HCT116 (cell line): ENCODE measurements at regions not wholly inside any gene's neighbourhood (a gene's known extent, or its start where the extent isn't known, plus 50 kb on each side); places are given as distances from the start of the nearest gene placed in this dataset.

Experiments
- ATAC-seq: fragments of 200-7000 bp; cut with Tn5 transposase; 2 replicates; pipeline ENCODE4 v1.9.1; 2020; ENCODE audit warnings: mild to moderate bottlenecking, moderate library complexity
- BruUV-seq: library from RNA; stranded (reverse); fragments of 400-500 nt; replicated peaks from 2 replicates; lab custom pipeline; 2021; lab: Mats Ljungman, UMichigan
- CTCF ChIA-PET: fragments of 300-600 bp; sonication (Branson Sonifier 250); formaldehyde crosslinking; loops from one replicate; lab custom pipeline; 2021; ENCODE audit warnings: antibody characterized with exemption; lab: Charles Lee
- POLR2A ChIA-PET: fragments of 300-600, 350-600 bp; sonication (Branson Sonifier 250); formaldehyde crosslinking; loops from one replicate; lab custom pipeline; 2021; ENCODE audit warnings: antibody characterized with exemption; lab: Charles Lee
- RAD21 ChIA-PET, 2 experiments: fragments of 300-600 bp; sonication (Branson Sonifier 250); formaldehyde crosslinking; loops; one replicate each; lab custom pipeline; 2023; ENCODE audit warnings: low total read pairs in 2 of 2; ENCODE audit not compliant: uncharacterized antibody in 2 of 2, unreplicated experiment in 2 of 2, low non-redundant PET in 1 of 2; lab: Charles Lee
- DNase-seq: peaks from one replicate; pipeline ENCODE4 v3.0.0-alpha.2; 2010; ENCODE audit warnings: low read depth, low spot score
- H2AFZ ChIP-seq: fragments of 200-600 bp; shearing (Covaris generic), sonication (generic); 2 replicates; pipeline ENCODE4 v1.6.1; 2017; ENCODE audit warnings: low read depth, mixed run types, mixed read lengths, antibody characterized with exemption, low read length; ENCODE audit not compliant: poor library complexity, severe bottlenecking
- H3K27ac ChIP-seq: 2 replicates; pipeline ENCODE4 v1.5.1; 2012; ENCODE audit warnings: low read depth, low read length
- H3K27me3 ChIP-seq: fragments of 200-600 bp; sonication (generic); 2 replicates; pipeline ENCODE4 v1.6.1; 2016; ENCODE audit warnings: mixed run types, low read length, mixed read lengths; ENCODE audit not compliant: insufficient read depth
- H3K36me3 ChIP-seq, 2 experiments: fragments of 200-500 bp in 1 of 2; fragments of 200-600 bp in 1 of 2; sonication (Bioruptor generic) in 1 of 2; sonication (generic) in 1 of 2; 2 replicates each; pipeline versions ENCODE4 v1.5.1 to v1.6.1; 2014 to 2016; ENCODE audit warnings: low read length in 2 of 2, inconsistent platforms in 1 of 2, mixed read lengths in 1 of 2, mixed run types in 1 of 2; ENCODE audit not compliant: insufficient read depth in 2 of 2, control insufficient read depth in 1 of 2
- H3K4me1 ChIP-seq, 2 experiments: fragments of 200-600 bp in 1 of 2; sonication (generic) in 1 of 2; 2 replicates each; pipeline versions ENCODE4 v1.5.1 to v1.6.1; 2012 to 2017; ENCODE audit warnings: low read length in 2 of 2, inconsistent platforms in 1 of 2, mild to moderate bottlenecking in 1 of 2, mixed read lengths in 1 of 2, mixed run types in 1 of 2, moderate library complexity in 1 of 2; ENCODE audit not compliant: insufficient read depth in 2 of 2, control insufficient read depth in 1 of 2
- H3K4me2 ChIP-seq: fragments of 200-600 bp; sonication (generic); 2 replicates; pipeline ENCODE4 v1.6.1; 2017; ENCODE audit warnings: mixed run types, low read length, mixed read lengths
- H3K4me3 ChIP-seq, 2 experiments: fragments of 200-600 bp in 1 of 2; sonication (generic) in 1 of 2; replicated peaks in 1 of 2; 2 replicates each; pipeline ENCODE4 v1.5.1; 2011 to 2016; ENCODE audit warnings: low read length in 2 of 2, control low read depth in 1 of 2, low read depth in 1 of 2, mild to moderate bottlenecking in 1 of 2, mixed read lengths in 1 of 2, mixed run types in 1 of 2
- H3K79me2 ChIP-seq: fragments of 200-600 bp; sonication (generic); 2 replicates; pipeline ENCODE4 v1.6.1; 2017; ENCODE audit warnings: mild to moderate bottlenecking, mixed run types, low read length, moderate library complexity, mixed read lengths; ENCODE audit not compliant: insufficient read depth
- H3K9ac ChIP-seq: fragments of 200-600 bp; sonication (generic); 2 replicates; pipeline ENCODE4 v1.6.1; 2016; ENCODE audit warnings: low read length, mixed read lengths
- H3K9me2 ChIP-seq: fragments of 200-600 bp; sonication (generic), shearing (Covaris generic); 2 replicates; pipeline ENCODE4 v1.6.1; 2017; ENCODE audit warnings: mixed run types, mild to moderate bottlenecking, moderate library complexity; ENCODE audit not compliant: insufficient read depth
- H3K9me3 ChIP-seq, 2 experiments: fragments of 200-500 bp in 1 of 2; fragments of 200-600 bp in 1 of 2; sonication (Bioruptor generic) in 1 of 2; sonication (generic) in 1 of 2; 2 replicates each; pipeline ENCODE4 v1.6.1; 2014 to 2017; ENCODE audit warnings: low read length in 2 of 2, mixed read lengths in 2 of 2, inconsistent platforms in 1 of 2, low read depth in 1 of 2, mild to moderate bottlenecking in 1 of 2, mixed run types in 1 of 2, moderate library complexity in 1 of 2; ENCODE audit not compliant: control insufficient read depth in 1 of 2, insufficient read depth in 1 of 2
- H4K20me1 ChIP-seq: fragments of 200-600 bp; sonication (generic), shearing (Covaris generic); 2 replicates; pipeline ENCODE4 v1.6.1; 2017; ENCODE audit warnings: mixed run types, mild to moderate bottlenecking, moderate library complexity; ENCODE audit not compliant: insufficient read depth
- ATF3 ChIP-seq: IDR thresholded peaks from 2 replicates; pipeline ENCODE4 v1.6.1; 2012
- CBX3 ChIP-seq: IDR thresholded peaks from 2 replicates; pipeline ENCODE4 v1.6.1; 2012; ENCODE audit warnings: low read depth
- CEBPB ChIP-seq: IDR thresholded peaks from 2 replicates; pipeline ENCODE4 v1.6.1; 2012; ENCODE audit warnings: low read depth
- ELF1 ChIP-seq: IDR thresholded peaks from 2 replicates; pipeline ENCODE4 v1.6.1; 2012; ENCODE audit warnings: low read depth, borderline replicate concordance
- EZH2 ChIP-seq: fragments of 200-600 bp; sonication (generic); IDR thresholded peaks from 2 replicates; pipeline ENCODE4 v1.6.1; 2017; ENCODE audit warnings: antibody characterized with exemption, mixed run types
- EZH2phosphoT487 ChIP-seq: fragments of 200-600 bp; IDR thresholded peaks from 2 replicates; pipeline ENCODE4 v1.6.1; 2018; ENCODE audit warnings: antibody characterized with exemption, borderline replicate concordance
- FOSL1 ChIP-seq: IDR thresholded peaks from 2 replicates; pipeline ENCODE4 v1.6.1; 2012; ENCODE audit warnings: low read depth
- JUND ChIP-seq: IDR thresholded peaks from 2 replicates; pipeline ENCODE4 v1.6.1; 2012
- MAX ChIP-seq: IDR thresholded peaks from 2 replicates; pipeline ENCODE4 v1.6.1; 2012
- POLR2A ChIP-seq: IDR thresholded peaks from 2 replicates; pipeline ENCODE4 v1.7.0; 2011; ENCODE audit warnings: borderline replicate concordance; ENCODE audit not compliant: insufficient read depth, insufficient read length; ENCODE audit errors: extremely low read depth
- POLR2AphosphoS5 ChIP-seq: IDR thresholded peaks from 2 replicates; pipeline ENCODE4 v1.6.1; 2011; ENCODE audit warnings: mild to moderate bottlenecking, low read depth, low read length, moderate library complexity
- RAD21 ChIP-seq: IDR thresholded peaks from 2 replicates; pipeline ENCODE4 v1.6.1; 2012; ENCODE audit warnings: low read depth, mild to moderate bottlenecking
- SIN3A ChIP-seq: IDR thresholded peaks from 2 replicates; pipeline ENCODE4 v1.6.1; 2012; ENCODE audit warnings: low read depth
- SP1 ChIP-seq: IDR thresholded peaks from 2 replicates; pipeline ENCODE4 v1.6.1; 2012; ENCODE audit warnings: low read depth
- SRF ChIP-seq: IDR thresholded peaks from 2 replicates; pipeline ENCODE4 v1.6.1; 2012; ENCODE audit warnings: low read depth
- TCF7L2 ChIP-seq: IDR thresholded peaks from 2 replicates; pipeline ENCODE4 v1.7.0; 2011; ENCODE audit warnings: borderline replicate concordance, inconsistent platforms; ENCODE audit not compliant: insufficient read depth, insufficient read length; ENCODE audit errors: extremely low read depth
- YY1 ChIP-seq: IDR thresholded peaks from 2 replicates; pipeline ENCODE4 v1.6.1; 2011; ENCODE audit warnings: low read length, low read depth, moderate library complexity, mild to moderate bottlenecking; ENCODE audit not compliant: insufficient replicate concordance; ENCODE audit errors: extremely low read depth
- ZBTB33 ChIP-seq: IDR thresholded peaks from 2 replicates; pipeline ENCODE4 v1.6.1; 2011; ENCODE audit warnings: mild to moderate bottlenecking, low read length, moderate library complexity; ENCODE audit not compliant: insufficient replicate concordance; ENCODE audit errors: extremely low read depth
- ZFX ChIP-seq: fragments of 450-650 bp; IDR thresholded peaks from 2 replicates; pipeline ENCODE4 v1.6.1; 2017
- ZNF274 ChIP-seq: fragments of 200-500 bp; sonication (Bioruptor generic); IDR thresholded peaks from 2 replicates; pipeline ENCODE4 v1.6.1; 2014; ENCODE audit warnings: mild to moderate bottlenecking, low read depth, low read length, inconsistent platforms
- intact Hi-C: fragments of 100-400 bp; cut with micrococcal nuclease; formaldehyde crosslinking; loops from 2 replicates; pipeline ENCODE4 v1.10.0; 2022

GRCh38 chr21:15144026-15144425, 79.2 kb upstream of the NRIP1 start:
- no peak for TF ChIP-seq RAD21
- TF ChIP-seq, all 23 proteins: peak for 0

GRCh38 chr21:15148437-15148836, 83.6 kb upstream of the NRIP1 start:
- ChIA-PET RAD21 (no interaction called here), POLR2A (no interaction called here), CTCF (no interaction called here)
- intact Hi-C loops, result no loop called here
- Histone ChIP-seq H3K79me2 (no peaks in the 10 kb centered on the region), H3K4me2 (no peak overlapping the region), H3K36me3 (no peaks in the 10 kb centered on the region), H2AFZ (no peak overlapping the region), H3K9ac (no peak overlapping the region), H3K4me3 (no peak overlapping the region), H4K20me1 (no peaks in the 10 kb centered on the region), H3K4me1 (no peaks in the 10 kb centered on the region), H3K9me2 (no peaks in the 10 kb centered on the region), H3K27ac (no peak overlapping the region), H3K9me3 (no peaks in the 10 kb centered on the region), H3K27me3 (no peaks in the 10 kb centered on the region)
- DNase-seq (no peak), ATAC-seq (no peak)
- BruUV-seq, result no TSS peak
- TF ChIP-seq ZFX (no peak), JUND (no peak), FOSL1 (no peak), EZH2 (no peak), SIN3A (no peak), ATF3 (no peak), CEBPB (no peak), TCF7L2 (no peak), POLR2A (no peak), MAX (no peak), ZNF274 (no peak), YY1 (no peak), SRF (no peak), RAD21 (no peak), ZBTB33 (no peak), SP1 (no peak), CBX3 (no peak), EZH2phosphoT487 (no peak), ELF1 (no peak), POLR2AphosphoS5 (no peak)

More at GRCh38 chr21:15144026-15144425, 79.2 kb upstream of the NRIP1 start:
- Histone ChIP-seq H3K36me3 (no peaks in the 10 kb centered on the region), H3K9me3 (no peaks in the 10 kb centered on the region), H3K4me2 (no peak overlapping the region), H3K27ac (no peak overlapping the region), H3K9ac (no peak overlapping the region), H3K9me2 (no peaks in the 10 kb centered on the region), H3K4me1 (no peaks in the 10 kb centered on the region), H3K4me3 (no peak overlapping the region), H4K20me1 (no peaks in the 10 kb centered on the region), H3K27me3 (no peaks in the 10 kb centered on the region), H3K79me2 (no peaks in the 10 kb centered on the region), H2AFZ (no peak overlapping the region)
- ChIA-PET CTCF (no interaction called here), RAD21 (no interaction called here), POLR2A (no interaction called here)
- ATAC-seq (no peak), DNase-seq (no peak)
- intact Hi-C loops, result no loop called here
- BruUV-seq, result no TSS peak
